Testis (tissue), 2 donors: ENCODE measurements at regions not wholly inside any gene's neighbourhood (a gene's known extent, or its start where the extent isn't known, plus 50 kb on each side); places are given as distances from the start of the nearest gene placed in this dataset.

Source experiments
- CTCF ChIP-seq, 3 experiments: fragments of 450-650 bp in 2 of 3; fragments of 200-600 bp in 1 of 3; sonication (generic) in 1 of 3; IDR thresholded peaks; one replicate each; pipeline ENCODE4 v1.5.1; 2016 to 2019; ENCODE audit warnings: antibody characterized with exemption in 3 of 3, mild to moderate bottlenecking in 2 of 3, moderate library complexity in 1 of 3
- POLR2A ChIP-seq: fragments of 450-650 bp; IDR thresholded peaks from one replicate; pipeline ENCODE4 v1.6.1; 2017; ENCODE audit warnings: antibody characterized with exemption, mild to moderate bottlenecking, moderate library complexity

- no peak for TF ChIP-seq CTCF (IDR thresholded peaks at IDR 0.05)
- TF ChIP-seq POLR2A, result no peak
Measured at GRCh38 chr20:48259456-48259855, 474.2 kb upstream of the SULF2 start.
